HG03565 (cell line): ENCODE measurements at regions not wholly inside any gene's neighbourhood (a gene's known extent, or its start where the extent isn't known, plus 50 kb on each side); places are given as distances from the start of the nearest gene placed in this dataset.

Experiments used
- ATAC-seq: cut with Tn5 transposase; IDR thresholded peaks from one replicate; pipeline ENCODE4 v1.9.1; 2021; ENCODE audit warnings: mild to moderate bottlenecking, moderate library complexity; ENCODE audit not compliant: unreplicated experiment

DNA sequence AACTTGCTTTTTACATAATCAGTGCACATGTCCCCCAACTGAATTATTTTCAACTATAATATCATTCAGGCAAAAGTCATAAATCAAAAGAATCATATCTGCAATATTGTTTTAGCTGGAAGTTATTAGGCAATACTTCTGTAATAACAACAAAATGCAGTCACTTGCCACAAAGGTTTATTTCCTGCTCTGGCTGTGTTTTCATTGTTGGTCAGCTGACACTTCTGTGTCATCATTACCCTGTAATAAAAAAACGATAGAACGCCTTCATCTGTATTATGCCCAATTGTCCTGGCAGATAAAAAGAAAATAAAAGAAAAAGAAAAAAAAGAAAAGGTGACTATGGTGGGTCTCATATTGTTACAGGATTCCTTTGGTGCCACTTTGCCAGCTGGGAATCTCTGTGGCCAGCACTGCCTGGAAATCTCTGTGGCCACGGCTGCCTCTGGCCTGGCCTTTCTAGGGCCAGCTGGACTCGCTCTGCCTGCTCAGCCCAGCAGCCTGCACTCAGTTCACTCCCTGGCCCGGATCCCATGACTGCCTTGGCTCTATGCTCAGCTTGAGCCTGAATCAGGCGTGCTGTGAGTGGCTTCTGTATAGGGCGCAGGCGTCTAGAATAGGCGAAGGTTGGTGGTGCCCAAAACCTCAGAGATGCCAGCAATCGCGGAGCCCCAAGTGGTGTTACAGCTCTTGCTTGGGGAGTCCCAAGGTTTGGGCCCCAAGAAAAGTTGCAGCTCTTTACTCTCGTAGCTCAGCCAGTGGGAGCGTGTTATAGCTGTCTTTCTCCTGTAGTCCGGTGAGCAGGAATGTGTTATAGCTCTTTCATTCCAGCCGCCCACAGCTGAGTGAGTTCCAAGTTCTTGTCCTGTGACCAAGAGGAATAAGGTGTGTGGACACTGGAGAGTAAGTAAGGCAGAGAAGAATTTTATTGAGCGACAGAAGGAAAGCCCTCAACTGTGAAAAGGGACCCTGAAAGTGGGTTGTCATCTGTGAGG, 1227.1 kb downstream of the SLITRK1 start:
- ATAC-seq, result no peak

DNA sequence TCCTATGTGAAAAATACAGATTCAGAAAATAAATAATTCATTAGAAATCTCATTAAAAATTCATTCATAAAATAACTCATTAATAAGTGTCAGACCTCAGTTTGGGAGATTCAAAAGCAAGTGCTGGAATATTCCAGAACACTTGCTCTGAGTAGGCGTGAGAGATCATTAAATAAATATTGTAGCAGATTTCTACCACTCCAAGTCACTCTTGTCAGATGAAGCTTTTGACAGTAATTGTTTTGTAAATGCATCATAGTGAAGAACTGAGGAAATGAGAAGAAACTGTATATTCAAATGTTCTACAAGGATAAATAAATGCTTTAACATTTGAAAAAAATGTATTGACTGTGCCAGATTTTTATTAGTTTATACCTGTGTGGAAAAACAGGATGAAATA, 1228.1 kb downstream of the SLITRK1 start:
- no peak for ATAC-seq

GRCh38 chr13:82647540-82647939, 1234.7 kb downstream of the SLITRK1 start:
- no peak for ATAC-seq

- no peak for ATAC-seq
These were observed 1246.2 kb downstream of the SLITRK1 start for GRCh38 chr13:82636119-82636518.

DNA sequence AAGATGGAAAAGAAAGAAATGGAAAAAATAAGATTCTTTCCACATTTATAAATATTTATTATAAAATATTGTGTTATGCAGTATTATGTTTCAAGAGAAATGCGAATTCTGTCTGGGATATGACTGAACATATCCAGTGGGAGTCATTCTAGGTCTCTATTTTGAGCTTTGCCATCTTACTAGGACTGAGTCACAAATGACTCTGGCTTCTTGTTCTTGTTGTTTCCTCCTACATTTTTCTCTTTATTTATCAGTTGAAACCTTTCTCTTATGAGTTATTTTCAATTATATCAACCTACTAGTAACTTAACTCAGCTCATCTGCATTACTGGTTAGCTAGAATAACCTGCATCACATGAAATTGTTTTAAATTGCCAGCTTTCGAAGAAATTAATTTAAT, 1247.3 kb downstream of the SLITRK1 start:
- ATAC-seq, result no peak

GRCh38 chr13:82627183-82627582, 1255.1 kb downstream of the SLITRK1 start:
- ATAC-seq, result no peak

DNA sequence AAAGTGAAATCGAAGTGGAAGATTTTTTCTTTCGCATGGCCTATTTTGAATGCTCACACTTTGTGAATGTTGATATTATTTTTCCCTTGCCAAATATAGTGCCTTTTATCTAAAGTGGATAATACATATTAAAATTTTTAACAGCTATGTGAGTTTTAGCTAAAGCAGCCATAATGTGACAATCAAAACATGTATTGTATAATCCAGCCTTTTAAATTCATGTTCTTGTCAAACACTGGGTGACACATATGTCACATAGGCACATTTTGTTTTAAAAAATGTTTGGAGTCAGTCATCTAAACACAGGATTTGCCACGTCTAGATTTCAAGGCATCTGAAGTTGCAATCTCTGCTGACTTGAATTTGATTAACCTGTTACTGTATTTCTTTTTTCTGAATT, 1256.6 kb downstream of the SLITRK1 start:
- ATAC-seq, result no peak

- ATAC-seq, result no peak
These were observed 1267.2 kb downstream of the SLITRK1 start for GRCh38 chr13:82615043-82615442.

DNA sequence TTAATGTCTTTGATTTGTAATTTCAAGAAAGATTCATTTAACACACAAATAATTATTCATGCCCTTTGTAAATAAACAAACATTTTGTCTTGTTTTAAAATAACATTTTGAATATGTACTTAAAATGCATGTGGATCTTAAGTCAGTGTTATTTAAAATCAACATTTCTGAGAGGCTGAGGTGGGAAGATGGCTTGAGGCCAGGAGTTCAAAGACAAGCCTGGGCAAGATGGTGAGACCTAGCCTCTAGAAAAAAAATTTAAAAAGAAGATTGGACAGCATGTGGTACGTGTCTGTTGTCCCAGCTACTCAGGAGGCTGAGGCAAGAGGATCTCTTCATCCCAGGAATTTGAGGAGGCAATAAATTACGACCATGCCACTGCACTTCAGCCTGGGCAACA, 1268.2 kb downstream of the SLITRK1 start:
- ATAC-seq, result no peak

DNA sequence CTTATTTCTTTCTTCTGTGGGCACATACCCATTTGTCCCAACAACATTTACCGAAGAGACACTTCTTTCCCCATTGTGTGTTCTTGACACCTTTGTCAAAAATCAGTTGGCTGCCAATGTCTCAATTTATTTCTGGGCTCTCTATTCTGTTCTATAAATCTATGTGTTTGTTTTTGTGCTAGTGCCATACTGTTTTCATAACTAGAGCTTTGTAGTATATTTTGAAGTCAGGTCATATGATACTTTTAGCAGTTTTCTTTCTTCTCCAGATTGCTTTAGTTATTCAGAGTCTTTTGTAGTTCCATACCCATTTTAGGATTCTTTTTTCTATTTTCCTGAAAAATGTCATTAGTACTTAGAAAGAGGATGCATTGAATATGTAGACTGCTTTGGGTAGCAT, 1276.3 kb downstream of the SLITRK1 start:
- ATAC-seq, result no peak

DNA sequence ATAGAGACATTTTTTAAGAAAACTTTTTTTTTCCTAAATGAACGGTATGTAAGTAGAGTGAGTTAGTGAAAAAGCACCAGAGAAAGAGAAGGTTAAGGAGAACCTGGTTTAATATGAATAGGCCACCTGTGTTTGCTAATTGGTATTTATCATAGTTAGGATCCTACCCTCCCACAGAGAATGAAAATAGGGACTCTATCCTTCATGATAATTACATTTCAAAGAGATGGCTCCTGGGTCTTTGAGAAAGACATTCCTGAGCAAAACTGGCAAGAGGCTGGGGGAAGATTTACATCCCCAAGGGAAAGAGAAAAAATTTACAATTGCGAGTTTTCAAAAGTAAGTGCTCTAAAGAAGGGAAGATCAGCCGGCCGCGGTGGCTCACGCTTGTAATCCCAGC, 1284.5 kb downstream of the SLITRK1 start:
- no peak for ATAC-seq

DNA sequence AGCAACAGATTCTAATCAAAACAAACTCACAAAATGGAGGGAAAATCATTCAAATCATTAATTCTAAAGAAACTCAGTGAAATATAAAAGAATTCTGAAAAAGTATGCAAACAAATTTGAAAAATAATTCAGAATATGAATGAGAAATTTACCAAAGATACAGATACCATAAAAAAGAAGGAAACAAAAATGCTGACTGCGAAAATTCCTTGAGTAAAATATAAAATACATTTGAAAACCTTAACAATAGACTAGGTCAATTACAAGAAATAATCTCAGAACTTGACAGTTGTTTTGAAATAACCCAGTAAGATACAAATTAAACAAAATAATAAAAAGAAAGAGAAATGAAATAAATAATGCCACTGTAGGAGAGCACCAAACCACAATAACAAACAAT, 1289.0 kb downstream of the SLITRK1 start:
- no peak for ATAC-seq

GRCh38 chr13:82571653-82572052, 1310.6 kb downstream of the SLITRK1 start:
- no peak for ATAC-seq

GRCh38 chr13:82569581-82569980, 1312.7 kb downstream of the SLITRK1 start:
- no peak for ATAC-seq

GRCh38 chr13:82566864-82567263, 1315.4 kb downstream of the SLITRK1 start:
- ATAC-seq, result no peak

DNA sequence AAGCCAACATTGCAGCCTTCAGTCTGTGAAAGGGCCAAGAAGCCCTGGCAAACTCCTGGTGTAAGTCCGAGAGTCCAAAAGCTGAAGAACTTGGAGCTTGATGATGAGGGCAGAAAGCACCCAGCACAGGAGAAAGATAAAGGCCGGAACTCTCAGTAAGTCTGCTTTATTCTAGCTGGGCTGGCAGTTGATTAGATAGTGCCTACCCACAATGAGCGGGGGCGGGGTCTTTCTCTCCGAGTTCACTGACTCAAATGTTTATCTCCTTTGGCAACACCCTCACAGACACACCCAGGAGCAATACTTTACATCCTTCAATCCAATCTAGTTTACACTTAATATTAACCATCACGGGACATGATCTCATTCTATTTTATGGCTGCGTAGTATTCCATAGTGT, 1317.1 kb downstream of the SLITRK1 start:
- ATAC-seq, result no peak

- no peak for ATAC-seq
These were observed 1321.4 kb downstream of the SLITRK1 start for GRCh38 chr13:82560889-82561288.

DNA sequence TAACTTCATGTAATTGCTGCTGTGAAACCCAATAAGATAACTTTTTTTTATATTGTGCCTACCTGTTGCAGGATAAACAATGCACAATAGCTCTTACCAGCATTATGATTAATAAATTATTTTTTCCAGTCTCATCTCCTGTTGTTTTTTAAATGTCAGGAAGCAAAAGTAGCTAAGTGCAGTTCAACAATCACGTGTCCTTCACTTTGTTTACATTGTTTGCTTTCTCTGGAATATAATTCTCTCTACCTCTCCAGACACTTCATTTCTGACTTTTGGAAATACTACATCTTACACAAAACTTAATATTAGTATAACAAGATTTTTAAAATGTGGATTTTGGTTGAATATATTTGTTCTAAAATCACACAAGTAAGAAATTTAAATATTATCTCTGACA, 1359.4 kb downstream of the SLITRK1 start:
- ATAC-seq, result no peak

DNA sequence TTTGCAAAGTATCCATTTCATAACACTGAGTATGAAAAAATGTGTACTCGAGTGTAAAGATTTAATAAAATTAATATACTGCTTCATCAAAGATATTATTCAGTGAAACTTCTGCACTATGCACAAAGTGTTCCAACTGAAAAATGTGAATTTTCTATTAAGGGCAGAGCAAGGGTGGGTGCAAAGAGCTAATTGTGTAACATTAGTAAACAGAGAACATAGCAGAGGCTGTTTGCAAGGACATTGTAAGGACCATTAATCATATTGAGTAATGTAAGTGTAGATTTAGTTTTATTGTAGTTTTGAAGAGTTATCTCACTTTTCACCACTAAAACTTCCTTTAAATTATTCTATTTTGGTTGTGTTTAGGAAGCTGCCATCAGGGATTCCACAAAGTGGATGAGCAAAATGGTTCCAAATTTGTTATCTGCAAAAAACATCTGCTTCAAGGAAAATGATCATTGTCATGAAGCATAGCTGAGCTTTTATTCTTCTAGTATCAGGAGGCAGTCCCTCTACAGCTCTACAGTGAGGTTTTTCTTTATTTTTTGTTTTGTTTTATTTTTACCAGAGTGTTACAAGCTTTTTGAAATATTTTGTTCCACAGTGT, 1375.4 kb downstream of the SLITRK1 start:
- ATAC-seq, result no peak

DNA sequence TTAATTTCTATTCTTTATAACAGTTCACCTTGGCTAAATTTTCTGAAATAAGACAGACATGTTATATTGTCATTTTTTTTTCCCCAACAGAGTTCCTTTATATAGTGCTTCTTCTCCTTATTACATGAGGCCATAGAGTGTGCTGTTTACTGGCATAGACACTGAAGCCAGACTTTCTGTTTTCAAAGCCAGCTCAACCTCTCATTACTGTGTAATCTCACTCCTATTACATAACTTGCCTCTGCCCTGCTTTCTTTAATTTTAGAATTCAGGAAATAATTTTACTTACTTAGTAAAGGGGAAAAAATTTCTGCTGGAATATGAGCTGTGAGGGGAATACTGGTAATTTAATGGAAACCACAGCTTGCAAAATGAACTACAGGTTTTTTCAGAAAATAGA, 1380.4 kb downstream of the SLITRK1 start:
- no peak for ATAC-seq

DNA sequence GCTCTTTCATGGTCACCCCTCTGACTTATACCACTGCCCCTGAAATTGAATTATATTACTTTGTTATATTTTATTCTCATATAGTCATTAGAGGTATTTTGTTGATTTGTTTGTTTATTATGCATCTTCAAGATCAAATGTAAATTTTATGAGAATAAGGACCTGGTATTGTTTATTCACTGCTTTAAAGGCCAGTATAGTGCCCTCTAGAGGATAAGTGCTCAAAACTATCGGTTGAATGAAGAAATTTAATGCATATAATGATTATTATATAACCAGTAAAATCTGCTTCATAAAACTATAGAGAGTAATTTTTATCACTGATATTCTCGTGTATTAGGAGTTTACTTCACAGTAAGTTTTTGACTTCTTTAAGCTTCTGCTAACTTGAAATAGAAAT, 1401.9 kb downstream of the SLITRK1 start:
- ATAC-seq, result no peak

DNA sequence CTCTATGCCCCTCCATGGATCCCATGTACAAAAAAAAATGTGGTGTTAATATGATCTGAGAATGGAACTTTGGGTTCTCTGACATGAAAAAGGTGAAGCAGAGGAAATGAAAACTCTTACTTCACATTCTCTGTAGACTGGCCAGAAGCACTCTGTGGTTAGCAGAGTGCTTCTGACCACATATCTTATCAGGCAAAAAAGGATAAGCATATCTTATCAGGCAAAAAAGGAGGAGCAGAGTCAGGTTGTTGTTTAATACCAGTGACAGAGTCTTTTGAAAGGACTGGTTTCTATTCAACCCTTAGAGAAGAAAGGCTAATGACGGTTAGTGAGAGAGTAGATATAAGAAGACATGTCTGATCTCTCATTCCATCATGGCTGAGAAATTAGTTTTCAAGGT, 1404.8 kb downstream of the SLITRK1 start:
- ATAC-seq, result no peak
